ENCODE measurements at regions not wholly inside any gene's neighbourhood (a gene's known extent, or its start where the extent isn't known, plus 50 kb on each side); places are given as distances from the start of the nearest gene placed in this dataset.

- TF ChIP-seq, protein P1, sequence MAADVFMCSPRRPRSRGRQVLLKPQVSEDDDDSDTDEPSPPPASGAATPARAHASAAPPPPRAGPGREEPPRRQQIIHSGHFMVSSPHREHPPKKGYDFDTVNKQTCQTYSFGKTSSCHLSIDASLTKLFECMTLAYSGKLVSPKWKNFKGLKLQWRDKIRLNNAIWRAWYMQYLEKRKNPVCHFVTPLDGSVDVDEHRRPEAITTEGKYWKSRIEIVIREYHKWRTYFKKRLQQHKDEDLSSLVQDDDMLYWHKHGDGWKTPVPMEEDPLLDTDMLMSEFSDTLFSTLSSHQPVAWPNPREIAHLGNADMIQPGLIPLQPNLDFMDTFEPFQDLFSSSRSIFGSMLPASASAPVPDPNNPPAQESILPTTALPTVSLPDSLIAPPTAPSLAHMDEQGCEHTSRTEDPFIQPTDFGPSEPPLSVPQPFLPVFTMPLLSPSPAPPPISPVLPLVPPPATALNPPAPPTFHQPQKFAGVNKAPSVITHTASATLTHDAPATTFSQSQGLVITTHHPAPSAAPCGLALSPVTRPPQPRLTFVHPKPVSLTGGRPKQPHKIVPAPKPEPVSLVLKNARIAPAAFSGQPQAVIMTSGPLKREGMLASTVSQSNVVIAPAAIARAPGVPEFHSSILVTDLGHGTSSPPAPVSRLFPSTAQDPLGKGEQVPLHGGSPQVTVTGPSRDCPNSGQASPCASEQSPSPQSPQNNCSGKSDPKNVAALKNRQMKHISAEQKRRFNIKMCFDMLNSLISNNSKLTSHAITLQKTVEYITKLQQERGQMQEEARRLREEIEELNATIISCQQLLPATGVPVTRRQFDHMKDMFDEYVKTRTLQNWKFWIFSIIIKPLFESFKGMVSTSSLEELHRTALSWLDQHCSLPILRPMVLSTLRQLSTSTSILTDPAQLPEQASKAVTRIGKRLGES (CRISPR knock-in tag; IDR thresholded peaks at IDR 0.05; ENCODE audit: borderline replicate concordance), result no peak
- TF ChIP-seq SP5 (CRISPR knock-in tag; IDR thresholded peaks at IDR 0.05; ENCODE audit: borderline replicate concordance, low read depth) (no peak), ZNF225 (CRISPR knock-in tag; IDR thresholded peaks at IDR 0.05) (no peak), DMAP1 (CRISPR knock-in tag; IDR thresholded peaks at IDR 0.05) (no peak)
Measured at GRCh38 chr5:145292278-145292677, 542.9 kb downstream of the PRELID2 start (continued).

DNA sequence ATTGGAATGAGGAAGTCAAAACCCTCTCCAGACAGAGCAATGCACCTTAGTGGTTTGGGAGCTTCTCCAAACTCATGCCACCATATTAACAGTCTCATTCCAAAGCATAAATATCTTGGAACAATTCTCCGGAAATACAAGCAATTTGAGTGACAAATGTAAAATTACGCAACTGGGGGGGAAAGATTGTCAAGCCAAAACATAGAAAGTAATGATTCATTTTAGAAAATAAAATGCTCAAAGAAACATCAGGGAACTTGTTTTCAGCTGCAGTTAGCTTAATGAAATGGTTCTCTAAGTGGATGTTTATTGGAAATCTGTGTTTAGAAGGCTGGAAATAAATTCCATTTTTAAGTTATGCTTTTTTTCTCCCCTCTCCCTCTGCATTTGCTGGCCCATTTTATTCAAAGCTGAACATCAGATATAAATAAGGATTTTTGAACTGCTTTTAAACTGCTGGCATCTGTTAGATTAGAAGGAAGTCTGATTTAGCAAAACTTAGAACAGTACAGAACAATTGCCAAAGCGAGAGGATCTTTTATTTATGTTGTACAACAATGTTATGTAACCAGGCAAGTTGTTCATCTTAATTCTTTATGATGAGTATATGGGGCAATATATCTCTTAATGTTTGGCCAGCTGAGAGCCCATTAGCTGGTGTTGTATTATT lies 551.9 kb downstream of the PRELID2 start:
- H3K4me2 ChIP-seq (ENCODE audit: low read depth, low read length), result no peak overlapping the region
- no peaks in the 10 kb centered on the region for H3K36me3 ChIP-seq (replicated peaks in 1 of 2; ENCODE audit: control insufficient read depth in 1 of 2, insufficient read depth in 2 of 2, low read length in 2 of 2)
- ATAC-seq (no peak), FAIRE-seq (no peak), DNase-seq (ENCODE audit: low spot score) (no peak)
- no TSS peak for BruUV-seq (replicated peaks)
- in situ Hi-C loops (cut with HindIII; ENCODE audit: extremely low pct_ligation_motif_present, low pct_unique_long_range_greater_than_20kb) (no loop called here), intact Hi-C loops (cut with micrococcal nuclease; ENCODE audit: unreplicated experiment) (no loop called here)
- H4K20me1 ChIP-seq (ENCODE audit: insufficient read depth, low read length), result no peaks in the 10 kb centered on the region
- H3K27ac ChIP-seq (ENCODE audit: extremely low read length, insufficient read depth, low read length), result no peak overlapping the region
- no peaks in the 10 kb centered on the region for H3K79me2 ChIP-seq (ENCODE audit: insufficient read depth, low read length)
- ChIA-PET CTCF (ENCODE audit: low intra/inter-chr PET ratio, low total read pairs) (no interaction called here), POLR2A (no interaction called here)
- no peaks in the 10 kb centered on the region for H3K9me3 ChIP-seq (ENCODE audit: low read length)
- H3K4me3 ChIP-seq (replicated peaks in 1 of 3; ENCODE audit: insufficient read depth in 1 of 3, low read depth in 2 of 3, low read length in 3 of 3), result no peak overlapping the region
- no peak overlapping the region for H2AFZ ChIP-seq (ENCODE audit: low read length)
- WGBS (ENCODE audit: low lambda C conversion rate), result 2% methylated on average over 3 of the region's 3 CpGs
- H3K9ac ChIP-seq (ENCODE audit: insufficient read depth, low read depth, low read length), result no peak overlapping the region
- no peaks in the 10 kb centered on the region for H3K4me1 ChIP-seq (ENCODE audit: insufficient read depth, low read length)
- no peaks in the 10 kb centered on the region; a peak in 1 of 5 replicates for H3K27me3 ChIP-seq (ENCODE audit: control insufficient read depth in 1 of 2, insufficient read depth in 2 of 2, low read length in 2 of 2)
- no peak for TF ChIP-seq NFE2 (CRISPR knock-in tag; IDR thresholded peaks at IDR 0.05)
- TF ChIP-seq, protein P2, sequence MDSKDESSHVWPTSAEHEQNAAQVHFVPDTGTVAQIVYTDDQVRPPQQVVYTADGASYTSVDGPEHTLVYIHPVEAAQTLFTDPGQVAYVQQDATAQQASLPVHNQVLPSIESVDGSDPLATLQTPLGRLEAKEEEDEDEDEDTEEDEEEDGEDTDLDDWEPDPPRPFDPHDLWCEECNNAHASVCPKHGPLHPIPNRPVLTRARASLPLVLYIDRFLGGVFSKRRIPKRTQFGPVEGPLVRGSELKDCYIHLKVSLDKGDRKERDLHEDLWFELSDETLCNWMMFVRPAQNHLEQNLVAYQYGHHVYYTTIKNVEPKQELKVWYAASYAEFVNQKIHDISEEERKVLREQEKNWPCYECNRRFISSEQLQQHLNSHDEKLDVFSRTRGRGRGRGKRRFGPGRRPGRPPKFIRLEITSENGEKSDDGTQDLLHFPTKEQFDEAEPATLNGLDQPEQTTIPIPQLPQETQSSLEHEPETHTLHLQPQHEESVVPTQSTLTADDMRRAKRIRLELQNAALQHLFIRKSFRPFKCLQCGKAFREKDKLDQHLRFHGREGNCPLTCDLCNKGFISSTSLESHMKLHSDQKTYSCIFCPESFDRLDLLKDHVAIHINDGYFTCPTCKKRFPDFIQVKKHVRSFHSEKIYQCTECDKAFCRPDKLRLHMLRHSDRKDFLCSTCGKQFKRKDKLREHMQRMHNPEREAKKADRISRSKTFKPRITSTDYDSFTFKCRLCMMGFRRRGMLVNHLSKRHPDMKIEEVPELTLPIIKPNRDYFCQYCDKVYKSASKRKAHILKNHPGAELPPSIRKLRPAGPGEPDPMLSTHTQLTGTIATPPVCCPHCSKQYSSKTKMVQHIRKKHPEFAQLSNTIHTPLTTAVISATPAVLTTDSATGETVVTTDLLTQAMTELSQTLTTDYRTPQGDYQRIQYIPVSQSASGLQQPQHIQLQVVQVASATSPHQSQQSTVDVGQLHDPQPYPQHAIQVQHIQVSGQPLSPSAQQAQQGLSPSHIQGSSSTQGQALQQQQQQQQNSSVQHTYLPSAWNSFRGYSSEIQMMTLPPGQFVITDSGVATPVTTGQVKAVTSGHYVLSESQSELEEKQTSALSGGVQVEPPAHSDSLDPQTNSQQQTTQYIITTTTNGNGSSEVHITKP (CRISPR knock-in tag; IDR thresholded peaks at IDR 0.05; ENCODE audit: low read depth), result no peak
- no peak for TF ChIP-seq ZNF619 (CRISPR knock-in tag; IDR thresholded peaks at IDR 0.05)
- no peak for TF ChIP-seq GATAD1 (CRISPR knock-in tag; IDR thresholded peaks at IDR 0.05)
- no peak for TF ChIP-seq CCAR2 (optimal IDR thresholded peaks at IDR 0.05; ENCODE audit: low read depth, low read length)
- TF ChIP-seq GRHL1 (CRISPR knock-in tag; conservative IDR thresholded peaks at IDR 0.05), result no peak
- no peak for TF ChIP-seq FOXP1 (IDR thresholded peaks at IDR 0.05)
- no peak for TF ChIP-seq FOXP1 (CRISPR knock-in tag; IDR thresholded peaks at IDR 0.05)
- no peak for TF ChIP-seq ZNF383 (CRISPR knock-in tag; IDR thresholded peaks at IDR 0.05; ENCODE audit: borderline replicate concordance)
- no peak for TF ChIP-seq GZF1 (CRISPR knock-in tag; IDR thresholded peaks at IDR 0.05)
- TF ChIP-seq ZNF761 (CRISPR knock-in tag; conservative IDR thresholded peaks at IDR 0.05), result no peak
- no peak for TF ChIP-seq RORA (CRISPR knock-in tag; IDR thresholded peaks at IDR 0.05)
- TF ChIP-seq ZNF576 (CRISPR knock-in tag; IDR thresholded peaks at IDR 0.05), result no peak

Measured in HepG2 (cell line).